ENCODE measurements at regions not wholly inside any gene's neighbourhood (a gene's known extent, or its start where the extent isn't known, plus 50 kb on each side); places are given as distances from the start of the nearest gene placed in this dataset.
A peak's percentile ranks its signal among the peaks of the same experiment; 100 is the strongest.

DNA sequence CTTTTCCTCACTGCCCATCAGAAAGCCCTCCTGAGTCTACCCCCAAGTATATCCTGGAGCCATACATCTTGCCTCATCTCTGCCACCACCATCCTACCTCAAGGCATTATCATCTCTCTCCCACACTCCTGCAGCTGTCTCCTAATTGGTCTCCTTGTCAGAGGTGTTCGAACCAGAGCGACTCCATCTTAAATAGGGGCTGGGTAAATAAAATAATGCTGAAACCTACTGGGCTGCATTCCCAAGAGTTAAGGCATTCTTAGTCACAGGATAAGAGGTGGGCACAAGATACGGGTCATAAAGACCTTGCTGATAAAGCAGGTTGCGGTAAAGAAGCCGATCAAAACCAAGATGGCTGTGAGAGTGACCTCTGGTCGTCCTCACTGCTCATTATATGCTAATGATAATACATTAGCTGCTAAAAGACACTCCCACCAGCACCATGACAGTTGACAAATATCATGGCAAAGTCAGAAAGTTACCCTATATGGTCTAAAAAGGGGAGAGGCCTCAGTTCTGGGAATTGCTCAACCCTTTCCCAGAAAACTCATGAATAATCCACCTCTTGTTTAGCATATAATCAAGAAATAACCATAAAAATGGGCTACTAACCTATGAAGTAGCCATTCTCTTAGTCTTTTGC lies 97.0 kb upstream of the C16orf82 start (continued):
- TF ChIP-seq ZFP1 (CRISPR knock-in tag; IDR thresholded peaks at IDR 0.05) (no peak), ZNF778 (CRISPR knock-in tag; IDR thresholded peaks at IDR 0.05) (no peak), SNRNP70 (optimal IDR thresholded peaks at IDR 0.05; ENCODE audit: low read depth, low read length) (no peak), PPARD (CRISPR knock-in tag; IDR thresholded peaks at IDR 0.05) (no peak), SMAD2 (IDR thresholded peaks at IDR 0.05; ENCODE audit: low read depth, low read length) (no peak), TRIM24 (IDR thresholded peaks at IDR 0.05) (no peak), POLR2B (IDR thresholded peaks at IDR 0.05; ENCODE audit: low read depth, partially characterized antibody) (no peak), SRSF7 (optimal IDR thresholded peaks at IDR 0.05; ENCODE audit: low read depth, low read length) (no peak), CAMTA2 (CRISPR knock-in tag; conservative IDR thresholded peaks at IDR 0.05) (no peak), MAFK (IDR thresholded peaks at IDR 0.05; ENCODE audit: low read length) (no peak), ZFX (CRISPR knock-in tag; IDR thresholded peaks at IDR 0.05) (no peak), NRF1 (conservative IDR thresholded peaks at IDR 0.05 in 1 of 2, IDR thresholded peaks at IDR 0.05 in 1 of 2) (no peak), EHMT2 (IDR thresholded peaks at IDR 0.05) (no peak), MED1 (CRISPR knock-in tag; IDR thresholded peaks at IDR 0.05; ENCODE audit: borderline replicate concordance) (no peak), ZNF79 (CRISPR knock-in tag; IDR thresholded peaks at IDR 0.05; ENCODE audit: low read depth) (no peak), ZFPM2 (CRISPR knock-in tag; IDR thresholded peaks at IDR 0.05) (no peak), TAL1 (IDR thresholded peaks at IDR 0.05) (no peak)
- TF ChIP-seq, protein P1, sequence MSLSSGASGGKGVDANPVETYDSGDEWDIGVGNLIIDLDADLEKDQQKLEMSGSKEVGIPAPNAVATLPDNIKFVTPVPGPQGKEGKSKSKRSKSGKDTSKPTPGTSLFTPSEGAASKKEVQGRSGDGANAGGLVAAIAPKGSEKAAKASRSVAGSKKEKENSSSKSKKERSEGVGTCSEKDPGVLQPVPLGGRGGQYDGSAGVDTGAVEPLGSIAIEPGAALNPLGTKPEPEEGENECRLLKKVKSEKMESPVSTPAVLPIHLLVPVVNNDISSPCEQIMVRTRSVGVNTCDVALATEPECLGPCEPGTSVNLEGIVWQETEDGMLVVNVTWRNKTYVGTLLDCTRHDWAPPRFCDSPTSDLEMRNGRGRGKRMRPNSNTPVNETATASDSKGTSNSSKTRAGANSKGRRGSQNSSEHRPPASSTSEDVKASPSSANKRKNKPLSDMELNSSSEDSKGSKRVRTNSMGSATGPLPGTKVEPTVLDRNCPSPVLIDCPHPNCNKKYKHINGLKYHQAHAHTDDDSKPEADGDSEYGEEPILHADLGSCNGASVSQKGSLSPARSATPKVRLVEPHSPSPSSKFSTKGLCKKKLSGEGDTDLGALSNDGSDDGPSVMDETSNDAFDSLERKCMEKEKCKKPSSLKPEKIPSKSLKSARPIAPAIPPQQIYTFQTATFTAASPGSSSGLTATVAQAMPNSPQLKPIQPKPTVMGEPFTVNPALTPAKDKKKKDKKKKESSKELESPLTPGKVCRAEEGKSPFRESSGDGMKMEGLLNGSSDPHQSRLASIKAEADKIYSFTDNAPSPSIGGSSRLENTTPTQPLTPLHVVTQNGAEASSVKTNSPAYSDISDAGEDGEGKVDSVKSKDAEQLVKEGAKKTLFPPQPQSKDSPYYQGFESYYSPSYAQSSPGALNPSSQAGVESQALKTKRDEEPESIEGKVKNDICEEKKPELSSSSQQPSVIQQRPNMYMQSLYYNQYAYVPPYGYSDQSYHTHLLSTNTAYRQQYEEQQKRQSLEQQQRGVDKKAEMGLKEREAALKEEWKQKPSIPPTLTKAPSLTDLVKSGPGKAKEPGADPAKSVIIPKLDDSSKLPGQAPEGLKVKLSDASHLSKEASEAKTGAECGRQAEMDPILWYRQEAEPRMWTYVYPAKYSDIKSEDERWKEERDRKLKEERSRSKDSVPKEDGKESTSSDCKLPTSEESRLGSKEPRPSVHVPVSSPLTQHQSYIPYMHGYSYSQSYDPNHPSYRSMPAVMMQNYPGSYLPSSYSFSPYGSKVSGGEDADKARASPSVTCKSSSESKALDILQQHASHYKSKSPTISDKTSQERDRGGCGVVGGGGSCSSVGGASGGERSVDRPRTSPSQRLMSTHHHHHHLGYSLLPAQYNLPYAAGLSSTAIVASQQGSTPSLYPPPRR (CRISPR knock-in tag; IDR thresholded peaks at IDR 0.05; ENCODE audit: borderline replicate concordance): no peak
- TF ChIP-seq, protein P2, sequence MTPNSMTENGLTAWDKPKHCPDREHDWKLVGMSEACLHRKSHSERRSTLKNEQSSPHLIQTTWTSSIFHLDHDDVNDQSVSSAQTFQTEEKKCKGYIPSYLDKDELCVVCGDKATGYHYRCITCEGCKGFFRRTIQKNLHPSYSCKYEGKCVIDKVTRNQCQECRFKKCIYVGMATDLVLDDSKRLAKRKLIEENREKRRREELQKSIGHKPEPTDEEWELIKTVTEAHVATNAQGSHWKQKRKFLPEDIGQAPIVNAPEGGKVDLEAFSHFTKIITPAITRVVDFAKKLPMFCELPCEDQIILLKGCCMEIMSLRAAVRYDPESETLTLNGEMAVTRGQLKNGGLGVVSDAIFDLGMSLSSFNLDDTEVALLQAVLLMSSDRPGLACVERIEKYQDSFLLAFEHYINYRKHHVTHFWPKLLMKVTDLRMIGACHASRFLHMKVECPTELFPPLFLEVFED (CRISPR knock-in tag; conservative IDR thresholded peaks at IDR 0.05): peak; percentile 93
- TF ChIP-seq, protein P3, sequence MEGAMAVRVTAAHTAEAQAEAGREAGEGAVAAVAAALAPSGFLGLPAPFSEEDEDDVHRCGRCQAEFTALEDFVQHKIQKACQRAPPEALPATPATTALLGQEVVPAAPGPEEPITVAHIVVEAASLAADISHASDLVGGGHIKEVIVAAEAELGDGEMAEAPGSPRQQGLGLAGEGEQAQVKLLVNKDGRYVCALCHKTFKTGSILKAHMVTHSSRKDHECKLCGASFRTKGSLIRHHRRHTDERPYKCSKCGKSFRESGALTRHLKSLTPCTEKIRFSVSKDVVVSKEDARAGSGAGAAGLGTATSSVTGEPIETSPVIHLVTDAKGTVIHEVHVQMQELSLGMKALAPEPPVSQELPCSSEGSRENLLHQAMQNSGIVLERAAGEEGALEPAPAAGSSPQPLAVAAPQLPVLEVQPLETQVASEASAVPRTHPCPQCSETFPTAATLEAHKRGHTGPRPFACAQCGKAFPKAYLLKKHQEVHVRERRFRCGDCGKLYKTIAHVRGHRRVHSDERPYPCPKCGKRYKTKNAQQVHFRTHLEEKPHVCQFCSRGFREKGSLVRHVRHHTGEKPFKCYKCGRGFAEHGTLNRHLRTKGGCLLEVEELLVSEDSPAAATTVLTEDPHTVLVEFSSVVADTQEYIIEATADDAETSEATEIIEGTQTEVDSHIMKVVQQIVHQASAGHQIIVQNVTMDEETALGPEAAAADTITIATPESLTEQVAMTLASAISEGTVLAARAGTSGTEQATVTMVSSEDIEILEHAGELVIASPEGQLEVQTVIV (CRISPR knock-in tag; IDR thresholded peaks at IDR 0.05; ENCODE audit: borderline replicate concordance): no peak
- TF ChIP-seq, protein P4, sequence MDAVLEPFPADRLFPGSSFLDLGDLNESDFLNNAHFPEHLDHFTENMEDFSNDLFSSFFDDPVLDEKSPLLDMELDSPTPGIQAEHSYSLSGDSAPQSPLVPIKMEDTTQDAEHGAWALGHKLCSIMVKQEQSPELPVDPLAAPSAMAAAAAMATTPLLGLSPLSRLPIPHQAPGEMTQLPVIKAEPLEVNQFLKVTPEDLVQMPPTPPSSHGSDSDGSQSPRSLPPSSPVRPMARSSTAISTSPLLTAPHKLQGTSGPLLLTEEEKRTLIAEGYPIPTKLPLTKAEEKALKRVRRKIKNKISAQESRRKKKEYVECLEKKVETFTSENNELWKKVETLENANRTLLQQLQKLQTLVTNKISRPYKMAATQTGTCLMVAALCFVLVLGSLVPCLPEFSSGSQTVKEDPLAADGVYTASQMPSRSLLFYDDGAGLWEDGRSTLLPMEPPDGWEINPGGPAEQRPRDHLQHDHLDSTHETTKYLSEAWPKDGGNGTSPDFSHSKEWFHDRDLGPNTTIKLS (IDR thresholded peaks at IDR 0.05; ENCODE audit: borderline replicate concordance, low read depth): no peak
